Cardiac fibroblast (primary cell): ENCODE measurements at regions not wholly inside any gene's neighbourhood (a gene's known extent, or its start where the extent isn't known, plus 50 kb on each side); places are given as distances from the start of the nearest gene placed in this dataset.

Experiments
- DNase-seq, 2 donors: peaks; one replicate each; pipeline versions ENCODE4 v3.0.0 to v3.0.0-alpha.2; 2010; ENCODE audit warnings: low read depth in 2 of 2
- H3K4me3 ChIP-seq, 2 donors: replicated peaks in 1 of 2; 1 replicate in 1 of 2; 2 replicates in 1 of 2; pipeline ENCODE4 v1.5.1; 2011; ENCODE audit warnings: low read depth in 2 of 2, low read length in 2 of 2, mild to moderate bottlenecking in 2 of 2, moderate library complexity in 1 of 2
- TF ChIP-seq, protein P1 (sequence below): IDR thresholded peaks from one replicate; pipeline ENCODE4 v1.5.1; 2011; ENCODE audit warnings: low read depth, mild to moderate bottlenecking, low read length, inconsistent platforms

DNA sequence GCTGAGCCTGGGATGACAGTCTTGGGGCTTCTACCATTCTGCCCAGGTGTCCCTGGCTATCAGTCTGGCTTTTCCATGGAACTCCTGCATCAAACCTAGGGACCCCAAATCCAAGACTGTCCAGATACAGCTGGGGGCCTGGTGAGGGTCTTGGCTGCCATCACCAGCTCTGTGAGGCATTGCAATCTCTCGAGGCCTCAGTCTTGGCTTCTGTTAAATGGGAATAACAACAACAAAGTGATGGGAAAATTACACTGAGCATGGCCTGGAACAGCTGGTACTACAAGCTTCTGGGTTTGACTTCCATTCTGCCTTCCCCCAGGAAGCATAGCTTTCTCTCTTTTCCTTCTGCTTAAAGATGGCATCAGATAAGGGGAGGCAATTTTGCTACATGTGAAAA, 50.0 kb upstream of the LCTL start:
- no peak for DNase-seq
- no peak overlapping the region for H3K4me3 ChIP-seq
- TF ChIP-seq, protein P1, sequence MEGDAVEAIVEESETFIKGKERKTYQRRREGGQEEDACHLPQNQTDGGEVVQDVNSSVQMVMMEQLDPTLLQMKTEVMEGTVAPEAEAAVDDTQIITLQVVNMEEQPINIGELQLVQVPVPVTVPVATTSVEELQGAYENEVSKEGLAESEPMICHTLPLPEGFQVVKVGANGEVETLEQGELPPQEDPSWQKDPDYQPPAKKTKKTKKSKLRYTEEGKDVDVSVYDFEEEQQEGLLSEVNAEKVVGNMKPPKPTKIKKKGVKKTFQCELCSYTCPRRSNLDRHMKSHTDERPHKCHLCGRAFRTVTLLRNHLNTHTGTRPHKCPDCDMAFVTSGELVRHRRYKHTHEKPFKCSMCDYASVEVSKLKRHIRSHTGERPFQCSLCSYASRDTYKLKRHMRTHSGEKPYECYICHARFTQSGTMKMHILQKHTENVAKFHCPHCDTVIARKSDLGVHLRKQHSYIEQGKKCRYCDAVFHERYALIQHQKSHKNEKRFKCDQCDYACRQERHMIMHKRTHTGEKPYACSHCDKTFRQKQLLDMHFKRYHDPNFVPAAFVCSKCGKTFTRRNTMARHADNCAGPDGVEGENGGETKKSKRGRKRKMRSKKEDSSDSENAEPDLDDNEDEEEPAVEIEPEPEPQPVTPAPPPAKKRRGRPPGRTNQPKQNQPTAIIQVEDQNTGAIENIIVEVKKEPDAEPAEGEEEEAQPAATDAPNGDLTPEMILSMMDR = no peak

DNA sequence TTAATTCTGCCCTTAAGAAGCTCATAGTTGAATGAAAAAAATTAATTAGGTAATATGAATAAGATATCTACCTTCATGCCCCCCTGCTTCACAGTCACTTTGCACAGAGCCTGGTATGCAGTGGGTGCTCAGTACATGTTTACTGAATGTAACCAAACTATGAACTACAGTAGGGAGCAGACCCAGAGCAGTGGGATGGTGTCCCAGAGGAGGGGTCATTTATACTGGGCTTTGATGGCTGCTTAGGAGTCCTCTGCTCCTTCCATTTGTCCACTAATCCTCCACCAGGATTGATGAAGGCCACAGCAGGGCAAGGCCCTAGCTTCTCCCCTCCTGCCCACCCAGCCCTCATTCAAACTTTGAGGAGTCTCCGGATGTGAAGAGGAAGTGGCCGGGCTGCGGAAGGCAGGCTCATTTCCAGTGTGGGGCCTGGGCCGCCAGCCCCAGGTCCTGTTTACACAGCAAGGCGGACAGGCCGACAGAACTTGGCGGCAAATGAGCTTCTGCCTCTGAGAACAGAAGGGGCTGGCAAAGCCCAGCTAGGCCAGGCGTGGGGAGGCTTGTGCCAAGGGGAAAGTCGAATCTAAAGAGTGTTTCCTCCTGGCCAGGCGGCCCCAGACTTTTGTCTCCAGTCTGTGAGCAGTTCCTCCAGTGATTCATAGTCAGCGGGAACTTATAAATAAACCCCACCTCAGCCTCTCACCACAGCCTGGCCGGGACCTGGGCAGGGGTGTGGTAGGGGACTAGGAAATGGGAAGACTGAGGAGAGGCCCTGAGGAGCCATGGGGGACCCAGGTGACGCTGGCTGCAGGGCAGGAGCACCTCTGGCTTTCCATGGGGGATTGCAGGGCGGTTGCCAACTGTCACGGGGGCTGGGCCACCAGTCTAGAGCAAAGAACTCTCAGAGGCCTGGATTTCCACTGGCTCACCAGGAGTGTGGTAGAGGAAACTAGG, 51.6 kb upstream of the LCTL start:
- DNase-seq = peak; percentile 82 to 94
- no peak overlapping the region for H3K4me3 ChIP-seq
- TF ChIP-seq, protein P1 = no peak

DNA sequence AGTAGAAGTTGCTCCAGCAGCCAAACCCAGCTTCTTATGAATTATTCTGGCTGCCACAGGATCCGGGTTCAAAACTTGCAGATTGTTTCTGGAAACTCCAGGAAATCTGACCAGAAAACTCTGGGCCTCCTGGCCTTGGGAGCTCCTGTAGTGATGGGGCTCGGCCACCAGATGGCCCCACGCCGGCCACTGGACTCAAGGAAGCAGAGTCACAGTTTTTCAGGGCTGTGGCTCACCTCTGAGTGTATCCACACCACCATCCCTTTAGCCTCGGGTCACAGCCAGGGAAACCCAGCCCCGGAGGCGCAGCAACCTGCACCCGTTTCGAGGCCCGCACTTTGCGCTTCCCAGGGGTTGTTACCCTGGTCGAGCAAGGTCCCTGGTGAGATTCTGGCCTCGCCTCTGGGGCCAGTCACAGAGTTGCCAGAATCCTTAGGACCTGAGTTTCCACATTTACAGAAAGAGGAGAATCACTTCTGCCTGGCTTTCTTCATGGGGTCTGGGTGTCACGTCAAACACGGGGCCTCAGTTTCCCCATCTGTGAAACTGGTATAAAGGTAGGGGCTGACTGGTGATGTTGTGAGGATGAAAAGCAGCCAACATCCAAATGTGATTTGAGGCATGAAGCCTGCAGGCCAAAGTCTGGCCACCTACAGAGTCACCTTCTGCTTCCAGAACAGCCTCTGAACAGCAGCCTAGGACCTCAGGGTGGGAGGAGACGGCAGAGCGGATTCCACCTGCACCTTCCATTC, 53.5 kb upstream of the LCTL start:
- no peak overlapping the region for H3K4me3 ChIP-seq
- DNase-seq = peak; percentile 80 to 83
- TF ChIP-seq, protein P1 = peak; percentile 93

DNA sequence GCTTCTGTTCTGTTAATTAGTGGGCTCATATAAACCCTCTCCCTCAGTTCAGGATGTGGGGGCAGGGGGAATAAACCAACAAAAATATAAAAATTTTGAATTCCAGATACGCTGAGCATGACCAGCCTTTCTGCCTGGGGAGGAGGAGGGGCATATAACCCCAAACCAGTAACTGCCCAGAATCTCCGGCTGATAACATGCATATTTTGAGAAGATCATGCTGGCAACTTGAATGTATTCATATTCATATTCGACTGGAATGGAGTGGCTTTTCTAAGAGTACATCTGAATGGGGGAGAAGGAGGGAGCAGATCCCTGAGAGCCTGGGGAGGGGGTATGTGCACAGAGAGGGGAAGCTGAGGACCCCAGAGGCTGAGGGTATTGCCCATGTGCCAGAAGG, 54.5 kb upstream of the LCTL start:
- DNase-seq = no peak
- TF ChIP-seq, protein P1 = no peak
- H3K4me3 ChIP-seq = no peak overlapping the region

DNA sequence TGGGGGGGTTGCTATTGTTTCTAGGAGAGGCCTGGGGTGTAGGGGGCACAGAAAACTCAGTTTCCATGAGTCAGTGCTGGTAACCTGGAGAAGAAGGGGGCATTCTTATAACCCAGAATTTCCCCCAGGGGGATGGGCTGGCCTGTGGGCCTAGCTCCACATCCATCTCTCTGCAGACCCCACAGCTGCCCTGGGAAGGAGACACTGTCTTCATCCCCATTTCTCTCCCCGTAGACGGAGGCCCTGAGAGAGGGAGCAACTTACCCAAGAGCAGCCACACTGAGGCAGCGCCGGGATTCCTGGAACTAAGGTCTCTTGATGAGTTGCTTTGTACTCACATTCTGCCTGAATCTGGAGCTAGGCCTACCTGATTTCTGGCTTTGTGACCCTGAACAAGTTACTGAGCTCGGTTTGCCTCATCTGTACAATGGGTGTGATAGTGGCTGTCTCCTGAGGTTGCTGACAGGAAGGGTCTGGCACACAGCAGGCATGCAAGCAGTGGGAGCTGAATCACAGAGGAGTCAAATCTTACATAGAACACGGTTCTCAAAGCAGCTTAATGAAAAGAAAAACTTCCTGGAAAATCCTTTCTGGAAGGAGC, 55.0 kb upstream of the LCTL start:
- peak in 1 of 2 donors; percentile 40 for DNase-seq
- TF ChIP-seq, protein P1 = no peak
- no peak overlapping the region for H3K4me3 ChIP-seq

DNA sequence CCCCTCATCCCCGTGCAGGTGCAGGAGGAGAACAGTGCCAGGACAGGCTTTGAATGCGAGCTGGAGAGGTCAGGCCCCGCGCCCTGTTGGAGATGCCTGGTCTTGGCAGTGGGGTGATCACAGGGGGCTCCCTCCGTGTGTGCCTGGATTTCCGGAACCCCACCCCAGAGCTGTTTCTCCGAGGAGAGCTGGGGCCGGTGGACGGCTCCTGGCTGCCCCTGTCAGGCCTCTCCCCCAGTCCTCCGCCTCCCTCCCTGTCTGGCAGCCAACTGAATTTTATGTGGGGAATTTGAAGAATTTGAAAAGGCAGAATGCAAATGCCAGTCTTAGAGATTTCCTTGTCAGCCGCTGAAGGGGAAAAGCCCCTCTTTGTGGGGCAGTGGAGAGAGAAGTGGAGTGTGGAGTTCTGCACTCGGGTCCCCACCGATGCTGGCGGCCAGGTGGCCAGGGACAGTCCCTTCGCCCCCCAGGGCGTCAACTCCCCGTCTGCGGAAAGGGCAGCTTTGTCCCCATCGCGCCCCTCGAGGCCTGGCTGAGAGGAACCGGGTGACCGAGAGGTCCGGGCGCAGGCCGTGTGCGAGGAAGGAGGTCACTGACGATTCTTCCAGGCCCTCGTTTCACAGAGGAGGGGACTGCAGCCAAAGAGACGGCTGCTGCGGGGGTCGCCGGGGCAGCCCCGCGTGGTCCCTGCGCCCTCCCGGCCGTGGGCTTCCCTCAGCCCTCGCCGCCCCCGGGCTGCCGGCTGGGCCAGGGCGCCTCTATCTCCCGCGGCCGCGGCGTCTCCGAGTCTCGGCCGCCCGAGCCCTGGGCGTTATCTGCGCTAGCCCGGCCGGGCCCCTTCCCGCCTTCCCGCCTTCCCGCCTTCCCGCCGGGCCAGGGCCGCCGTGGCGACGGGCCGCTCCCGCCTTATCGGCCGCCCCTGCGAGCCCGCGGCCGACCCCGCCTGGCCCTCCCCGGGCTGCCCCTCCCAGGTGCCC, 56.0 kb upstream of the LCTL start:
- TF ChIP-seq, protein P1 = no peak
- DNase-seq = peak in 1 of 2 donors; percentile 70
- H3K4me3 ChIP-seq = no peak overlapping the region
